ENCODE measurements at regions not wholly inside any gene's neighbourhood (a gene's known extent, or its start where the extent isn't known, plus 50 kb on each side); places are given as distances from the start of the nearest gene placed in this dataset.

- DNase-seq: no peak
Observed at GRCh38 chr2:58974426-58974825, 733.3 kb upstream of the FANCL start.

GRCh38 chr2:58973811-58974281, 732.7 kb upstream of the FANCL start:
- DNase-seq: no peak

- no peak for DNase-seq
Observed at GRCh38 chr2:58972737-58973136, 731.6 kb upstream of the FANCL start.

GRCh38 chr2:58971511-58972360, 730.6 kb upstream of the FANCL start:
- no peak for DNase-seq

- no peak for DNase-seq
Observed at GRCh38 chr2:58970365-58970764, 729.2 kb upstream of the FANCL start.

- DNase-seq: no peak
Observed at GRCh38 chr2:58968885-58969284, 727.8 kb upstream of the FANCL start.

GRCh38 chr2:58967736-58968135, 726.6 kb upstream of the FANCL start:
- no peak for DNase-seq

- DNase-seq: no peak
Observed at GRCh38 chr2:58965602-58966001, 724.5 kb upstream of the FANCL start.

- DNase-seq: no peak
Observed at GRCh38 chr2:58959996-58960395, 718.9 kb upstream of the FANCL start.

- no peak for DNase-seq
Observed at GRCh38 chr2:58957188-58957840, 716.2 kb upstream of the FANCL start.

GRCh38 chr2:58954880-58955385, 713.8 kb upstream of the FANCL start:
- DNase-seq: no peak

GRCh38 chr2:58951722-58952121, 710.6 kb upstream of the FANCL start:
- no peak for DNase-seq

- no peak for DNase-seq
Observed at GRCh38 chr2:58950795-58951462, 709.8 kb upstream of the FANCL start.

- DNase-seq: no peak
Observed at GRCh38 chr2:58939388-58939787, 698.3 kb upstream of the FANCL start.

GRCh38 chr2:58938988-58939387, 697.9 kb upstream of the FANCL start:
- DNase-seq: no peak

- DNase-seq: no peak
Observed at GRCh38 chr2:58932801-58933200, 691.7 kb upstream of the FANCL start.

- no peak for DNase-seq
Observed at GRCh38 chr2:58930537-58930936, 689.4 kb upstream of the FANCL start.

- DNase-seq: no peak
Observed at GRCh38 chr2:58928973-58929372, 687.8 kb upstream of the FANCL start.

- no peak for DNase-seq
Observed at GRCh38 chr2:58928391-58928790, 687.3 kb upstream of the FANCL start.

- DNase-seq: no peak
Observed at GRCh38 chr2:58926112-58926511, 685.0 kb upstream of the FANCL start.

- no peak for DNase-seq
Observed at GRCh38 chr2:58925676-58926081, 684.6 kb upstream of the FANCL start.

GRCh38 chr2:58923869-58924268, 682.7 kb upstream of the FANCL start:
- DNase-seq: no peak

GRCh38 chr2:58922245-58922644, 681.1 kb upstream of the FANCL start:
- DNase-seq: no peak

Data from central memory CD4-positive, alpha-beta T cell (primary cell).